NCI-H2227 treated with DMSO at 0.1 percent for 48 hours (cell line): ENCODE measurements at regions not wholly inside any gene's neighbourhood (a gene's known extent, or its start where the extent isn't known, plus 50 kb on each side); places are given as distances from the start of the nearest gene placed in this dataset.
"Not testable (repeated sequence)": the region's sequence is repeated elsewhere in the genome, so short reads cannot be mapped to it uniquely, and the experiment has no call there.

Experiments
- DNase-seq: peaks from one replicate; lab custom pipeline; 2025; lab: John Stamatoyannopoulos, UW

DNA sequence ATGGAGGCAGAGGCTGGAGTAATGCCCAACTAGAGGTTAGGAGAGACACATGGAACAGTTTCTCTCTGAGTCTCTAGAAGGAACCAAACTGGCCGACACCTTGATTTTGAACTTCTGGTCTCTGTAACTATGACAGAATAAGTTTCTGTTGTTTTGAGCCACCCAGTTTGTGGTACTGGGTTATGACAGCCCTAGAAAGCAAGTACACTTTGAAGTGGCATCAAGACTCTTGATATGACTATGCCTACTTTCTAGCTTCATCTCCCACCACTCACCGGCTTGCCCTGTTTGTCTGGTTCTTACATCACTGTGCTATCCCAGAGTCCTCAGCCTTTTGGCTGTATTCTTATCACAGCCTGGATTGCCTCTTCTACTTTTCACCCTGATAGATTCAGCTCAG lies 230.3 kb upstream of the USP24 start:
- DNase-seq: no peak

DNA sequence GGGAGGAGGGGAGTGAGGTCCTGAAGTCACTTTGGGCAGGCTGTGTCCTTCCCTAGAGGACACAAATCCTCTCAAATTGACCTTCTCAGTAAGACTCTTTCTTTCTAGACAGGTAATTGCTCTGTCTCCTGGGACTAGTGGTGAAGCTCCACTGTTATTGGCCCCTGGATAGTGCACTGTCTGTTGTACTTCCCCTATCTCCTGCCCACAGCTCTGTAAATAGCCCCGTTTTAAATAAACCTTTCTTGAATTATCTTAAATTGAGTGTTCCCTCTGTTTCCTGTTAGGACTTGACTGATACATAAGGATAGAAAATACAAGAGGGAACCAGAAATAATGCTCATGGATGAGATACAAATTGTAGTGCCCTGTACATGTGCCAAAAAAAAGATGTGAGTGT lies 229.5 kb upstream of the USP24 start:
- no peak for DNase-seq

DNA sequence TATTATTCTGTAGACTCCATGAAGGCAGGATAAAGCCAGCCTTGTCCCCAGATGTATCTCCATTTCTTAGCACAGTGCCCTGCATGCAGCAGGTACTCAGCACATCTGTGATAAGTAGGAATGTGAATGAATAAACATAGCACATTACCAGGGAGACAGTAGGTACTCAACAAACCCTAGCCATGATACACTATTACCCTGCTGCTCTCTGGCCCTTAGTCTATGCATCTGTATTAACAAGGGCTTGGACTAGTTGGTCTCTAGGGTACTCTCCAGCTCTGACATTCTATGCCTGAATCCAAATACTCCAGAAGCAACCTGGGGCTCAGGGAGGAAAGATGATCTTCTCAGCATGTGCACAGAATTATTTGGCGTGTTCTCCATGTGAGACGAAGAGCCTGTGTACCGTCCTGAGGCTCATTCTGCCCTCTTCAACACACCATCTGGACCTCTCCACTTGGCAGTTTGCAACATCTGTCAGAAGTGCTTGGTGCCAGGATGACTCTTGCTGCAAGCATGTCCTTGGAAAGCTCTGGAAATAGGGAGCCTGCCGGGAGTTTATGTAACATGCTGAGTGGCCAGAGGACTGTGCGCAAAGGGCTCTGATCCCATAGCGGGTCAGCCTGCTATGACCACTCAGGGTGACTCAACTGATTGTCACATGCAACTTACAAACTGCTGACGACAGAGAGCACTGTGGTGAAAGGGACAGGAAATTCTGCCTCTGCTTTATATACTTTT lies 228.2 kb upstream of the USP24 start:
- no peak for DNase-seq

DNA sequence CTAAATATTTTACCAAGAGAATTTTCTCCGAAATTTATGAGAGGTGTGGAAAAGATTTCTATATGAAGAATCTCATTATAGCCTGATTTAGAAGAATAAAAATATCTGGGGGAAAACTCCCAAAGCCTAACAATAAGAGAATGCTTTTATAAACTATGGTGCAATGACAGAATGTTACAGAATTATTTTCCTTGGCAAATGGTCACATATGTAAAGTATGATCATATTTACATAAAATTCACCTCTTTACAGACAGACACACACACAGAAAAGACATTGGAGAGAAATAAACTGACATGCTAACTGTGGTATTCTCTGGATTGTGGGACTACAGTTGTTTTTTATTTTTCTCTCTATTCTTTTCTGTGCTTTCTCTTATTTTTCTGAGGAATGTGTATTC lies 226.3 kb upstream of the USP24 start:
- DNase-seq: no peak

DNA sequence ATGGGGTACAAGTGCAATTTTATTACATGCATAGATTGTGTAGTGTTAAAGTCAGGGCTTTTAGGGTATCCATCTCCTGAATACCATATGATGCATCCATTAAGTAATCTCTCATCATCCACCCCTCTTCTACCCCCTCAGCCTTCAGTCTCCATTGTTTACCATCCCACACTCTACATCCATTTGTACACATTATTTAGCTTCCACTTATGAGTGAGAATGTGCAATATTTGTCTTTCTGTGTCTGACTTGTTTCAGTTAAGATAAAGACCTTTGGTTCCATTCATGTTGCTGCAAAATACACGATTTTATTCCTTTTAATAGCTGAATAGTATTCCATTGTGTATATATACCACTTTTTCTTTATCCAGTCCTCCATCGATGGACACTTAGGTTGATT lies 222.5 kb upstream of the USP24 start:
- no peak for DNase-seq

DNA sequence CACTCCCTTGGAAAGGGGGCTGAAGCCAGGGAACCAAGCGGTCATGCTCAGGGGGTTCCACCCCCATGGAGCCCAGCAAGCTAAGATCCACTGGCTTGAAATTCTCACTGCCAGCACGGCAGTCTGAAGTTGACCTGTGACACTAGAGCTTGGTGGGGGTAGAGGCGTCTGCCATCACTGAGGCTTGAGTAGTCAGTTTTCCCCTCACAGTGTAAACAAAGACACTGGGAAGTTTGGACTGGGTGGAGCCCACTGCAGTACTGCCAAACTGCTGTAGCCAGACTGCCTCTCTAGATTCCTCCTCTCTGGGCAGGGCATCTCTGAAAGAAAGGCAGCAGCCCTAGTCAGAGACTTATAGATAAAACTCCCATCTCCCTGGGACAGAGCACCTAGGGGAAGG lies 215.6 kb upstream of the USP24 start:
- not testable (repeated sequence) for DNase-seq

DNA sequence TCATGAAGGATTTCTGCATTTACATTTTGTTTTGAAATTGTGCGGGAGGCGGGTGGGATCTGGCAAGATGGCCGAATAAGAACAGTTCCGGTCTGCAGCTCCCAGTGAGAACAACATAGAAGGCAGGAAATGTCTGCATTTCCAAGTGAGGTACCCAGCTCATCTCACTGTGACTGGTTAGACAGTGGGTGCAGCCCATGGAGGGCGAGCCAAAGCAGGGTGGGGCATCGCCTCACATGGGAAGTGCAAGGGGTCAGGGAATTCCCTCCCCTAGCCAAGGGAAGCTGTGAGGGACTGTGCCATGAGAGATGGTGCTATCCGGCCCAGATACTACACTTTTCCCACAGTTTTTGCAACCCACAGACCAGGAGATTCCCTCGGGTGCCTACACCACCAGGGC lies 215.0 kb upstream of the USP24 start:
- not testable (repeated sequence) for DNase-seq

DNA sequence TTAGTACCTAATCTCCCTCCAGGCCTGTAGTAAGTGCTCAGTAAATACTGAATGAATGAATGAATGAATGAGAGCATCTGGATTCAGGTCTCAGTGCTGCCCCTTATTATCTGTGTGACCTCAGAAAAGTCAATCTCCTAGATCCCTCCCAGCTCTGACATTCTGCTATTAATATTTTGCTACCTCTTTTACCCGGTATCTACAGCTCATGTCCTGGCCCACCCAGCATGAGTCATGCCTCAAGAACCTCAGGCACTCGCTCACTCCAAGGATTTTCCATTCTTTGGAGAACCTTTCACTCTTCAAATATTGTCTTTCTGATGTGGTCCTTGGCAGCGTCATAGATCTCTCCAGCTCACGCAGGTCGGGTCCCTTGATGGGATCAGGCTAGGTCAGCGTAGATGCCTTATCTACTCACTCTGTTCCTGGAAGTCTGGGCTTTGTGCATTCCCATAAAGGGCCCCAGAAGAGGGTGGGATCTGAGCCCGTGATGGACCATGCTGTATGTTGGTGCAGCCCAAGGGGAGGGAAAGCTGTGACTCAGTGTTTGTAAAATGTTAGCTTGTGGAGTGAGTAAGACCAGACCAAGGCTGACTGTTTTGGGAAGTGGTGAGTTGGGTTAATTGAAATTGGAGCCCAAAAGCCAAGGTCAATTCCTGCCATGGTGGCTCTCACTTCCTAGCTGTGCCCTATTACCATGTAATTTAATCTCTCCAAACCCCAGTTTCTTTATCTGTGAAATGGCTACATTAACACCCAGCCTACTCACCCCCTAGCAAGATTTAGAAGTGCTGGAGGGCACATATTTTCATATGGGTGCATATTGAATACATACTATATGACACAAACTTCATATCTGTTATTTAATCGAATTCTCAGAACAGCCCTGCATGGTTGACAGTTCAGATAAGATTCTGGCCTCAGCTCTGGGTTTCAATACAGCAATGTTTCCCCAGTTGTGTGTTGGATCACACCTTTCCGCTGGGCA lies 214.1 kb upstream of the USP24 start:
- no peak for DNase-seq

DNA sequence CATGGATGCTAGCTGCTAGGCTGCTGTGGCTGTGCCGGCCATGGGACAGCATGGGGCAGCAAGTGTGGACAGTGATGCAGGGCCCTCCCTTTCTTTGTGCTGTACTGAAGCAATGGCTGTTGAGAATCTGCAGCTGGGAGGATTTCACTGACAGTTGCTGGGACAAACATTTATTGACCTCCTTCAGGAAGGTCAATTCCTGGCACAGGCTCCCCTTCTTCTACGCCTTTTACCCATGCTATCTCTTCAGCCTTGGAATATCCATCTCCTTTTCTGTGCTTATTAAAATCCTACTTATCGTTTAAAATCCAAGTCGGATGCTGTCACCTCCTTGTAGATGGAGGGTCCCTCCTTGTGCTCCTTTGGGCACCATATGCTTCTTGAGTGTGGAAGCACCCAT lies 213.1 kb upstream of the USP24 start:
- no peak for DNase-seq

DNA sequence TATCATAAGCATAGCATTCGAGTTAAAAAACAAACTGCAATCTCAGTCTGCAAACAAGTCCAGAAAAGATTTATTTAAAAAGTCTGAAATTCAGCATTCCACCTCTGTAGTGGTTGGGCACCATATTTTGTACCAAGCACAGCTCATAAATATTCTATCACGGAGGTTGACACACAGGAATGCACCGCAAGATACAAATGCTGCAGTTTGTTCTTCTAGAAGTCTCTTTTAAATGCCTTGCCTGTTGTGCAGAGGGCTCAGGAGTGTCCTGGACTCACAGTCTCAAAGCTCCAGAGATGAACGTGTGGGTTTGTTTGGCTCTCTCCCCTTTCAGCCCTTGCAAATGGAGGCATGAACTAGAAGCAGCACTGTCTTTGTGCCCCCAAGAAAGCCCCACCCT lies 212.4 kb upstream of the USP24 start:
- DNase-seq: no peak

DNA sequence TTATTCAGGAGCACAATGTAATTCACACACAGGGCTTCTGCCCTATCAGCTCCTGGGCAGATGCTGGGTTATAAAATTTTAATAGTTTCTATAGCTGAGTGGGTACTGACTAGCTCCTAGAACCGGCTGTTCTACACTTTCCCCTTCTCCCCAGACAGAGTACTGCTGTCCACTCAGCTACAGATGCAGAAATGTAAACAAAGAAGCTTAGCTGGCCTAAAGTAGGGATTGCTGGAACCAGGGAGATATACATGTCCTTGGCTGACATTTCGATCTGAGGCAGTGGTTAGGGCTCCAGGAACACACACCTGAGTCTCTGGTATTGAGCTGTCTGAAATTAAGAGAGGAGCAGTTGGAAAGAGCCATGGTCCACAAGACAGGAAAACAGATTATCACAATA lies 211.5 kb upstream of the USP24 start:
- DNase-seq: no peak

DNA sequence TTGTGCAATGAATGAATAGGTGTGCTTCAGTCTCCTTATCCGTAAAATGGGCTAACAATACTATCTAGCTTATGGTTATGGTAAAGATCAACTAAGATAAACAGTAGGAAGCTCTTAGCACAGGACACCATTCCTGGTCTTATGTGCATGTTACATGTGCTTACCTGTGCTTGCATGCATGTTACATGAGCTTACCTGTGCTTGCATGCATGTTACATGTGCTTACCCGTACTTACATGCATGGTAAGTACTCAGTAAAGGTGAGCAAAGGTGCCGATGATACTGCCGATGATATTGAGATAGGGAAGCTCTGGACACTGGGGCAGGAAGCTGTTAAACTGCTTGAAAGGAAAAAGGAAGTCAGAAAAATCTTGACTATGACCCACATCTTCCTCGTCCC lies 211.0 kb upstream of the USP24 start:
- no peak for DNase-seq

DNA sequence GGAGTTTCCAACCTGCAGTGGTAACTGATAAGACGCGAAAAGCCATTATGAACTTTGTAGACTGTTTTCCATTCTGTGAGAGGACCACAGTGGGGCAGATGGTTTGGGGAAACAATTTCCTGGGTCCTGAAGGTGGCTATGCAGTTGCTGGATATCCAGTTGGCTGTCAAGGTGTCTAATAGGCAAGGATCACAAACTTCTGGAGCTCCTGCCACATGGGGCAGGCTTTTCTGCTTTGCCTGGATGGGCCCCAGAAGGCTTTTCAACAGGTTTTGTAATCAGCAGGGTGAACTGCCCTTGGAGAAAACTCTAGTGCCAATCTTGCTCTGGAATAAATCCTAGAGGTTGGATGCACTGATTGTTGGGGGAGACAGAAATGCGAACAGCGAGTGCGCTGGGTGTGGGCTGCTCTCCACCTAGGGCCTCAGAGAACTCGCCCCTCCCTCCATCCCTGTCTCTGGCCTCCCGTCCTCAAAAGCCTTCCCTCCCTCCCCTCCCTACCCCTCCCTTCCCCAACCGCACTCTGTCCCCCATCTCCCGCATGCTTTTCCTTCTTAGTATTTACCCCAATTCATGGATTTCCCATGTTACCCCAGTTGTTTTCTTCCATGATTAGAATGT lies 210.3 kb upstream of the USP24 start:
- DNase-seq: no peak

DNA sequence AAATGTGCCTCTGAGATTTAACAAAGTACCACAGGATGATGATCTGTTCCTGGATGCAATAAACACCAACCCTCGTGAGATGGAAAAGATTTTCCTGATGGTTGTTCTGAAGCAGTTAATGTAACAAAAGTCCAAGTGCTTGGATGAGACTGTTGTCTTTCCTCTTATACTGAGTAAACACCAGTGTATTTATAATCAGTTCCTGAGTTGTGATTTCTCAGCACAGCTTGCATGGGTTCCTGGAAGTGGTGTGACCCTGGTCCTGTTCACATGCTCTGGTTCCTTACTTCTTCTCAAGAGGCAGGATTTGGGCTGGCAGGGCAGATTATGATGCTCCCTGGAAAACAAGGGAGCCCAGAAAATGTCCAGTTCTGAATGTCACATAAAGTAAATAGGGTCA lies 208.2 kb upstream of the USP24 start:
- no peak for DNase-seq

DNA sequence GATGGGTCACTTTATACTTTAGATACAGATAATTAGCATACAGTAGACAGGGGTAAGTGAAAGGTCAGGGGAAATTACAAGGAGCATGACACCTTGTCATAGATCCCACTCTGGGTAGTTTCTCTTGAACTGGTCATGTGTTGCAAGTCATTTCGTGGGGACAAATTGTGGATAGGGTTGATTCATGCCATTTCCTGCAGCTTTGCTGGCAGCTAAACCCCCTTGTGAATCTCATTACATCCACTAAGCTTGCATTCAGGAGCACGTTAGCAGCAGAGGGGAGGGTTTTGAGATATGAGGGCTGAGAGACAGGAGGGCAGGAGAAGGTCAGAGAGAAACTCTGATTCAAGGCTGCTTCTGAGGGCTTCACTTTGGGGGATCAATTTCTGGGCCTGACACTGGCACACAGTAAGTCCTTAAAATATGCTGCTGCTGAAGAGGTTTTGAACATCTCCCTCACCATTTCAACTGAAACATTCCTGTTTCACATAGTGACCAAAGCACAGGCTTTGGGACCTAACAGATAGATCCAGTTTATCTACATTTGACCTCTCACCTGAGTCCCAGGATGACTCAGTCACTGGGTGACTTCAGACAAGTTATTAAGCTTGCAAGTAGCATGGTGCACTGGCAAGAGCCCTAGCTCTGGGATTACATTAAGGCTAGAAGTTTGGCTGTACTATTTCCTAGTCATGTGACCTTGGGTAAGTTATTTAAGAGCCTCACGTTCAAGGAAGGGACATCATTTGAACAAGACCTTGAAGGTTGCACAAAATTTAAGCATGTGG lies 206.0 kb upstream of the USP24 start:
- DNase-seq: no peak

DNA sequence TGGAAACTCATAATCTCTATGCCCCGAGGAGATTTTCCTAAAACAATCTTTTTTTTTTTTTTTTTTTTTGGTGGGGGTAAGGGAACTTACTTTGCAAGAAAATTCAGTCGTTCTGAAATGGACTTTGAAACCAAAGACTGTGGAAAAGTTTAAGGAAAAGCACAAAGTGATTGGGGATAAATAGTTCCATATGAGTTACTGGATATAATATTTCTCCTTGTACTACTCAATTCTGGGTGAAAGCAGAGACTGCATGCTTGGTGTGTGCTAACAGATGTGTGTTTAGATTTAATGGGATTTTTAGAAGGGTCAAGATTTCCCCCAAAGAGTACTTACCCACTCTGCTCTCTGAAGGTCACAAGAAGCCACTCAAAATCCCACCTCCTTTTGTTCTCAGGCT lies 204.9 kb upstream of the USP24 start:
- DNase-seq: no peak

DNA sequence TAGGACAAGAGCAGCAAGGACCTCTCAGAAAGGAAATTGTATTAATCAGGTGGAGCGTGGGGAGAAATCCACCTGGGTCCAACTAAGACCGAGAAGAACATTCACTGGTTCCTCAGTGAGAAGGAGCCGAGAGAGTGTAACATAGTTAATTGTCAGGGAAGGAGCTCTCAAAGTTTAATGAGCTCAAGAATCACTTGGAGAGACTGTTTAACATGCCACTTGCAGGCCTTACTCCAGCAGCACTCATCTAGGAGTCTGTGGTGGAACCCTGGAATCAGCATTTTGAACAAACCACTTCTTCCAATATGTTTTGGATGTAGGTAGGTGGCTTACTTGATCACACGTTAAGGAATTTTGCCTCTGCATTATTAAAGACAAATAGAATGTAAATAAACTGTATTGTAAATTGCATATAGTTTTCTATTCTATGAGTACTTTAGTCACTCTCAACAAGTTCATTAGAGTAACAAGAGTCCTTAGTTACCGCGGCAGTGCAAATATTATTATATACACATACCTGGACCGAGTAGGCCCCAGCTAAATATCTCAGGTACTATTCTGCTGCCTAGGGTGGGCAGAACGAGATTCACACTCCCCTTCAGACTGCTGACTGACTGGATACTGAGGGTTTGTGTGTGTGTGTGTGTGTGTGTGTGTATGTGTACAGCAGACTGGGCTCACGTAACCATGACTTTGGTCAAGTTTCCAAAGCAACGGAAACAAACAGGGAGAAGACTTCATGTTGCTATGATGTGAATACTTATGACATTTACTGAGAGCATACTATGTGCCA lies 203.2 kb upstream of the USP24 start:
- DNase-seq: no peak

DNA sequence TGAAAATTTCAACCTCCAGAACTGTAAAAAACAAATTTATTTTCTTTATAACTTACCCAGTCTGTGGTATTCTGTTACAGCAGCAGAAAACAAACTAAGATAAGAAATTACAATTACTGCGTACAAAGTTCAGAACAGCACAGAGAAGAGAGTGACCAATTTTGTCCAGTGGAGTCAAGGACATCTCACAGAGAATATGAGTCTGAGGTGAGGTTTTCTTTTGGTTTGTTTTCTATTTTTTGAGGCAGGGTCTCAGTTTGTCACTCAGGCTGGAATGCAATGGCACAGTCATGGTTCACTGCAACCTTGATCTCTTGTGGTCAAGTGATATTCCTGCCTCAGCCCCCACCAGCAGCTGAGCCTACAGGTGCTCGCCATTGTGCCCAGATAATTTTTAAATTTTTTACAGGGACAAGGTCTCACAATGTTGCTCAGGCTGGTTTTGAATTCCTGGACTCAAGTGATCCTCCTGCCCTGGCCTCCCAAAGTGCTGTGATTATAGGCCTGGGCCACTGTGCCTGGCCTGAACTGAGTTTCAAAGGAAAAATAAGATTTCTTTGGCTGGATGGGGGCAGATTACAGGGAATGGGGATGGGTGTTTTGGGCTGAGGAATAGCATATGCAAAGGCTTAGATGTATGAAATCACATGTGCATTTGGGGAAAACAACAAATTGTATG lies 201.1 kb upstream of the USP24 start:
- no peak for DNase-seq

DNA sequence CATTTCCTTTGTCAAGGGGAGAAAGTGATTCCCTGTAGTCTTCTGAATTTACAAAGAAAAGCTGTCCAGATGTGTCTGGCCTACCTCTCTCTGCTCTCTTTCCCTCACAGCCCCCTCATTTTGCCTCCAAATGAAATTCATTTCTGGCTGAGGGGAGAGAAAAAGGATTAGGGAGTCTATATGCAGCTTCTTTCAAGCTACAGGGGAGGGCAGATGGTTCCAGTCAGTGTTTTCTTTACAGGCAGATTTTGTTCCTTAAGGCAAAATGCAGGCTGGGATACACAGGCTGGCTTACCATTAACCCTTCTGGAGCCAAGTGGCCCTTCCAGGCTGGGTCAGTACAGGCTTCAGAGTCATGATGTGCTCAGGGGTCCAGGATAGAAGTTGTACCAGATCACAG lies 198.1 kb upstream of the USP24 start:
- DNase-seq: no peak

DNA sequence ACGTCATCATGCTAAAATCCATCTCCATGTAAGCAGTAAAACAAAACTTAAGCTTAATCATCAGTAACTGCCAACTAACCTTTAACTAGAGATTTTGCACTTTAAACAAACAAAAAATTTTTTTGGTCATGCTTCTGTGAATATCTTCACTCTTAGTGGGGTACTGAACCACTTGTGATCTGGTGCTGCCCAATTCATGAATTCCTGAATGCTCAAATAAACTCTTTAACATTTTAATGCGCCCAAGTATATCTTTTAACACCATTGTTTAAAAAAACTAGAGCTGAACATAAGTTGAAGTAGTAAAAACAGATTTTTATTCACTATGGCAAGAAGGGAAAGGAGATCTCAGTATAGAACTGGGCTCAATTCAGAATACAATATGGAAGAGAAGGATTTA lies 196.9 kb upstream of the USP24 start:
- DNase-seq: no peak
